ENCODE measurements at regions not wholly inside any gene's neighbourhood (a gene's known extent, or its start where the extent isn't known, plus 50 kb on each side); places are given as distances from the start of the nearest gene placed in this dataset.

DNA sequence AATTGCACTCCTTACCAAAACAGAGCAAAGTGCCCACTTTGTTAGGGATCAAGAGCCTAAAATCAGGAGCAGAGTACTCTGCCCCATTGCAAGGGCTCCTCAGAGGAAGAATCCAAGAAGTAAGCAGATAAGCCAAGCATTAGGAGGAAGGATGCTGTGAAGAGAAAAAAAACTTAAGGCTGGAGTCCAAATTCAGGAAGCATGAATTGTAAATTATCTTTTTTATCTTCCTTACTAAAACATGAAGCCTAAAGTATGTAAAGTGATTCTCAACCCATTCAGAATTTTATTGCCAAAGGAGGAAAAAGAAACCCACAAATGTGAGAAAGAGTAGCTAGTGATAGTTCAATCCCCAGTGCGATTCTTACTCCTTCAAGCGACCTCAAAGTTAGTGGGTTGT is 523.9 kb downstream of the TAF11L14 start:
- Histone ChIP-seq H3K79me2 (no peaks in the 10 kb centered on the region), H2AFZ (no peak overlapping the region), H3K36me3 (ENCODE audit: control insufficient read depth, insufficient read depth, low read length) (no peaks in the 10 kb centered on the region), H3K9ac (no peak overlapping the region), H3K27ac (no peak overlapping the region), H3K27me3 (ENCODE audit: control insufficient read depth, insufficient read depth, low read length) (no peaks in the 10 kb centered on the region), H3K4me3 (ENCODE audit: low read depth, low read length) (no peak overlapping the region), H3K9me3 (ENCODE audit: control insufficient read depth, low read length) (no peaks in the 10 kb centered on the region), H3K4me1 (no peaks in the 10 kb centered on the region), H3K4me2 (ENCODE audit: low read length) (no peak overlapping the region)
- no peak for TF ChIP-seq CTCF (IDR thresholded peaks at IDR 0.05)

- TF ChIP-seq CTCF (IDR thresholded peaks at IDR 0.05): no peak
- H3K9ac ChIP-seq: no peak overlapping the region
- no peak overlapping the region for H3K4me3 ChIP-seq (ENCODE audit: low read depth, low read length)
- H3K79me2 ChIP-seq: no peaks in the 10 kb centered on the region
- H2AFZ ChIP-seq: no peak overlapping the region
- no peaks in the 10 kb centered on the region for H3K9me3 ChIP-seq (ENCODE audit: control insufficient read depth, low read length)
- no peaks in the 10 kb centered on the region for H3K4me1 ChIP-seq
- H3K27me3 ChIP-seq (ENCODE audit: control insufficient read depth, insufficient read depth, low read length): no peaks in the 10 kb centered on the region
- H3K36me3 ChIP-seq (ENCODE audit: control insufficient read depth, insufficient read depth, low read length): no peaks in the 10 kb centered on the region
- H3K27ac ChIP-seq: no peak overlapping the region
- H3K4me2 ChIP-seq (ENCODE audit: low read length): no peak overlapping the region
These were observed 525.1 kb downstream of the TAF11L14 start for GRCh38 chr5:18159331-18159730.

GRCh38 chr5:18171684-18172083 is 537.4 kb downstream of the TAF11L14 start:
- H3K4me2 ChIP-seq (ENCODE audit: low read length): no peak overlapping the region
- H3K27ac ChIP-seq: no peak overlapping the region
- no peak overlapping the region for H3K4me3 ChIP-seq (ENCODE audit: low read depth, low read length)
- TF ChIP-seq CTCF (IDR thresholded peaks at IDR 0.05): no peak
- H2AFZ ChIP-seq: no peak overlapping the region
- H3K79me2 ChIP-seq: no peaks in the 10 kb centered on the region
- H3K36me3 ChIP-seq (ENCODE audit: control insufficient read depth, insufficient read depth, low read length): no peaks in the 10 kb centered on the region
- no peak overlapping the region for H3K9ac ChIP-seq
- H3K9me3 ChIP-seq (ENCODE audit: control insufficient read depth, low read length): no peaks in the 10 kb centered on the region
- H3K4me1 ChIP-seq: no peaks in the 10 kb centered on the region
- H3K27me3 ChIP-seq (ENCODE audit: control insufficient read depth, insufficient read depth, low read length): no peaks in the 10 kb centered on the region

DNA sequence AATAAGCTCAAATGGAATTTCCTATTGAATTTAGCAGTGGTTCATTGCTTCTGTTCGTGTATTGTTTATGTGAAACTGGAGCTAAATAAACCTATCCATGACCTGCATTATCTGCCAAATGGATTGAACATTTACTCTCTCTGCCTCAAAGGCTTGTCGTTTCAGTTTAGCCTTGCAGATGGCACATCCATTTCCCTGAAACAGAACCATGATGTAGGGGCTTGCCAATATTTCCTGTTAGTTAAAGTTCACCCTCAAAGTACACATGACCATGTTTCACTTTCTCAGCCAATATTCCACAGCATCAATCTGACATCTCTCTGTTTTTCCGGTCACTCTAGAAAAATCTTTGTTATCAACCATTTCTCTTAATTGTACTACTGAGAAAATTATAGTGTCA is 545.3 kb downstream of the TAF11L14 start:
- Histone ChIP-seq H3K9me3 (ENCODE audit: control insufficient read depth, low read length) (no peaks in the 10 kb centered on the region), H3K27me3 (ENCODE audit: control insufficient read depth, insufficient read depth, low read length) (no peaks in the 10 kb centered on the region), H3K27ac (no peak overlapping the region), H2AFZ (no peak overlapping the region), H3K36me3 (ENCODE audit: control insufficient read depth, insufficient read depth, low read length) (no peaks in the 10 kb centered on the region), H3K4me1 (no peaks in the 10 kb centered on the region), H3K9ac (no peak overlapping the region), H3K4me3 (ENCODE audit: low read depth, low read length) (no peak overlapping the region), H3K79me2 (no peaks in the 10 kb centered on the region), H3K4me2 (ENCODE audit: low read length) (no peak overlapping the region)
- TF ChIP-seq CTCF (IDR thresholded peaks at IDR 0.05): no peak

DNA sequence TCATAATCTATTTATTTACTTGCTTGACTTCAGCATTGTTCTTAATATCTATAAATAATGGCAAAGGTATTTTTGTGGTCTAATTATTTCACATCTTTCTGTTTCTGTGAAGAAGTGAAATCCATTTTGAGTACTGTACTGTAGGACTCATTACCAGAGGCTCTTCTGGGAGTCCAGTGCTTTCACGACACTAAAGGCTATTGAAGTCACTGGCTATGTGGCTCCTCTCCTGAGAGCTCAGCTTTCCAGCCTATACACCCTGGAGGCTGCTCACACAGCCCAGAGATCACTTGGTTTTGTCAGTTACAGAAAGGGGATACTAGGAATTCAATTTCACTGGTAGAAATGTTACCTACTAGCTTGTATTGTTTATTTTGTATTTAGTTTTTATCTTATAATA is 547.3 kb downstream of the TAF11L14 start:
- no peak overlapping the region for H2AFZ ChIP-seq
- no peak overlapping the region for H3K4me2 ChIP-seq (ENCODE audit: low read length)
- no peak for TF ChIP-seq CTCF (IDR thresholded peaks at IDR 0.05)
- no peaks in the 10 kb centered on the region for H3K79me2 ChIP-seq
- H3K36me3 ChIP-seq (ENCODE audit: control insufficient read depth, insufficient read depth, low read length): no peaks in the 10 kb centered on the region
- no peaks in the 10 kb centered on the region for H3K27me3 ChIP-seq (ENCODE audit: control insufficient read depth, insufficient read depth, low read length)
- H3K27ac ChIP-seq: no peak overlapping the region
- H3K4me1 ChIP-seq: no peaks in the 10 kb centered on the region
- H3K4me3 ChIP-seq (ENCODE audit: low read depth, low read length): no peak overlapping the region
- no peak overlapping the region for H3K9ac ChIP-seq
- H3K9me3 ChIP-seq (ENCODE audit: control insufficient read depth, low read length): no peaks in the 10 kb centered on the region
